CD8-positive, alpha-beta memory T cell (primary cell): ENCODE measurements at regions not wholly inside any gene's neighbourhood (a gene's known extent, or its start where the extent isn't known, plus 50 kb on each side); places are given as distances from the start of the nearest gene placed in this dataset.

ENCODE experiments used
- CTCF ChIA-PET: fragments of 350-600 bp; sonication (Branson Sonifier 250); formaldehyde crosslinking; loops from one replicate; lab custom pipeline; 2021; ENCODE audit warnings: antibody characterized with exemption; lab: Charles Lee
- POLR2A ChIA-PET: fragments of 350-600 bp; sonication (Branson Sonifier 250); formaldehyde crosslinking; loops from one replicate; lab custom pipeline; 2021; ENCODE audit warnings: antibody characterized with exemption; lab: Charles Lee
- DNase-seq, 5 donors: peaks; one replicate each; pipeline versions ENCODE4 v3.0.0 to v3.0.0-alpha.2; 2020 to 2022; ENCODE audit warnings: mixed read lengths in 1 of 5
- H3K27ac ChIP-seq: one replicate; pipeline ENCODE4 v1.7.0; 2013; ENCODE audit warnings: low read depth, mild to moderate bottlenecking, low read length, moderate library complexity
- H3K27me3 ChIP-seq: 2 replicates; pipeline ENCODE4 v1.7.0; 2013; ENCODE audit warnings: low read length, mild to moderate bottlenecking; ENCODE audit not compliant: insufficient read depth, poor library complexity, severe bottlenecking
- H3K36me3 ChIP-seq: 2 replicates; pipeline ENCODE4 v1.7.0; 2013; ENCODE audit warnings: mild to moderate bottlenecking, low read length, moderate library complexity; ENCODE audit not compliant: insufficient read depth
- H3K4me1 ChIP-seq: 2 replicates; pipeline ENCODE4 v1.7.0; 2013; ENCODE audit warnings: mild to moderate bottlenecking, low read length, moderate library complexity; ENCODE audit not compliant: insufficient read depth
- H3K4me3 ChIP-seq: 2 replicates; pipeline ENCODE4 v1.7.0; 2013; ENCODE audit warnings: mild to moderate bottlenecking, low read length
- H3K9me3 ChIP-seq: 2 replicates; pipeline ENCODE4 v1.7.0; 2013; ENCODE audit warnings: mild to moderate bottlenecking, low read length
- H3K27ac Mint-ChIP-seq, 8 donors: one replicate each; pipeline ENCODE4 v1.8.0; 2020 to 2021; ENCODE audit warnings: mixed read lengths in 8 of 8, mild to moderate bottlenecking in 6 of 8, inconsistent platforms in 3 of 8, moderate library complexity in 3 of 8
- H3K27me3 Mint-ChIP-seq, 2 donors: one replicate each; pipeline ENCODE4 v1.8.0; 2020 to 2021; ENCODE audit warnings: mixed read lengths in 2 of 2, mild to moderate bottlenecking in 1 of 2, moderate library complexity in 1 of 2
- H3K36me3 Mint-ChIP-seq, 3 donors: one replicate each; pipeline ENCODE4 v1.8.0; 2020 to 2021; ENCODE audit warnings: mixed read lengths in 3 of 3, inconsistent platforms in 1 of 3, mild to moderate bottlenecking in 1 of 3
- H3K4me1 Mint-ChIP-seq, 3 donors: one replicate each; pipeline ENCODE4 v1.8.0; 2020 to 2021; ENCODE audit warnings: mixed read lengths in 3 of 3, inconsistent platforms in 1 of 3, mild to moderate bottlenecking in 1 of 3
- H3K4me3 Mint-ChIP-seq, 7 donors: one replicate each; pipeline ENCODE4 v1.8.0; 2020 to 2021; ENCODE audit warnings: mixed read lengths in 7 of 7, mild to moderate bottlenecking in 6 of 7, moderate library complexity in 4 of 7, inconsistent platforms in 2 of 7
- H3K9me3 Mint-ChIP-seq, 5 donors: one replicate each; pipeline ENCODE4 v1.8.0; 2020 to 2022; ENCODE audit warnings: mixed read lengths in 5 of 5, mild to moderate bottlenecking in 3 of 5, moderate library complexity in 2 of 5, inconsistent platforms in 1 of 5

- POLR2A ChIA-PET = no interaction called here
- DNase-seq = no peak
Observed at GRCh38 chr15:94734460-94734859, 503.1 kb downstream of the MCTP2 start.

DNA sequence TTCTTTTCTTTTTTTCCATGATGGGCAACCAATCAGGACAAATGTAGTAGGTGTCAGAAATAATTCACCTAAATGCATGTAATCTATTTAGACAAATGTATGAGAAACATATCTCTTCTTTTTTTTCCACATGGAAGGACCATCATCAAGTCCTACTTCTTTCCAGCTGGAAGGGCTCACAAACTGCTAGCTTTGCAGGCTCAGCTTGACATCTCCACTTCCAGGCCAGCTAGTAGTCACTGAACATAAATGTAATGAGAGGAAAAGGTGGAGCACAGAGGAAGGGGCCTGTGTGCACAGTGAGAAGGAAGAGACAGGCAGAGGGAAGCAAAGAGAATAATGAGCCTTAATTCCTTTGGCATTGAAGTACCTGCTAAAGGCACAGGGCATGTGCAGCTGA is 504.9 kb downstream of the MCTP2 start:
- Histone ChIP-seq H3K4me3 (no peak overlapping the region), H3K27me3 (no peaks in the 10 kb centered on the region), H3K36me3 (no peaks in the 10 kb centered on the region), H3K27ac (no peak overlapping the region), H3K4me1 (no peaks in the 10 kb centered on the region), H3K9me3 (no peaks in the 10 kb centered on the region)
- Mint-ChIP-seq H3K27me3 (peaks cover 3% of the 10 kb centered on the region in 2 donors), H3K36me3 (no peaks in the 10 kb centered on the region), H3K9me3 (peaks cover 0 to 2% (median 0%) of the 10 kb centered on the region in 5 donors), H3K4me3 (no peak overlapping the region), H3K4me1 (no peaks in the 10 kb centered on the region), H3K27ac (no peak overlapping the region)
- POLR2A ChIA-PET = no interaction called here
- CTCF ChIA-PET = no interaction called here
- DNase-seq = no peak

More at GRCh38 chr15:94734460-94734859, 503.1 kb downstream of the MCTP2 start:
- no peak overlapping the region for H3K27ac ChIP-seq
- H3K36me3 ChIP-seq = no peaks in the 10 kb centered on the region
- Mint-ChIP-seq H3K27ac (no peak overlapping the region), H3K27me3 (peaks cover 3 to 5% of the 10 kb centered on the region in 2 donors), H3K4me1 (no peaks in the 10 kb centered on the region), H3K36me3 (no peaks in the 10 kb centered on the region), H3K4me3 (no peak overlapping the region), H3K9me3 (peaks cover 0 to 2% (median 0%) of the 10 kb centered on the region in 5 donors)
- H3K4me3 ChIP-seq = no peak overlapping the region
- H3K4me1 ChIP-seq = no peaks in the 10 kb centered on the region
- CTCF ChIA-PET = no interaction called here
- no peaks in the 10 kb centered on the region for H3K27me3 ChIP-seq
- no peaks in the 10 kb centered on the region for H3K9me3 ChIP-seq

GRCh38 chr15:94739639-94740038 is 508.3 kb downstream of the MCTP2 start:
- Histone ChIP-seq H3K36me3 (no peaks in the 10 kb centered on the region), H3K9me3 (no peaks in the 10 kb centered on the region), H3K4me3 (no peak overlapping the region), H3K4me1 (no peaks in the 10 kb centered on the region), H3K27ac (no peak overlapping the region), H3K27me3 (no peaks in the 10 kb centered on the region)
- POLR2A ChIA-PET = no interaction called here
- DNase-seq = no peak
- H3K9me3 Mint-ChIP-seq = peaks cover 0 to 2% (median 0%) of the 10 kb centered on the region in 5 donors
- H3K4me3 Mint-ChIP-seq = no peak overlapping the region
- H3K36me3 Mint-ChIP-seq = no peaks in the 10 kb centered on the region
- no peak overlapping the region for H3K27ac Mint-ChIP-seq
- H3K4me1 Mint-ChIP-seq = no peaks in the 10 kb centered on the region
- CTCF ChIA-PET = no interaction called here
- peaks cover 3 to 5% of the 10 kb centered on the region in 2 donors for H3K27me3 Mint-ChIP-seq

GRCh38 chr15:94740469-94740868 is 509.1 kb downstream of the MCTP2 start:
- H3K4me3 Mint-ChIP-seq = no peak overlapping the region
- CTCF ChIA-PET = no interaction called here

DNA sequence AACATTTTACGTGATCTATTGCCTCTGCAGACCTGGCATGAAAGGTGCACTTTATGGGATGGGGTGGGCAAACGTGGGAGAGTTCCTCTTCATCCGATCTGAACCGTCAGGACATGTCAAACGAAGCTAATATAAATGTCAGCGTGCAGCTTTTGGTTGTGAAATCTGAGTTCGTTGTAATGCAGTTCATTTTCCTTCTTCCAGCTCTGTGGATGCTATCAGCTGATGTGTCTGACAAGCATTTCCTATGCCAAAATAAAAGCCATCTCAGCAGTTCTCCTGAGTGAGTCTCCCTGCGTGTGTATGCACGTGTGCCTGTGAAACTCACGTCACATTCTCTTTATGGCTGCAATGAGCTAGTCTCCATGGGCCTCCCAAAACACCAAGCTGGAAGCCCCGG is 512.3 kb downstream of the MCTP2 start:
- no peaks in the 10 kb centered on the region for H3K4me1 Mint-ChIP-seq
- H3K4me1 ChIP-seq = no peaks in the 10 kb centered on the region
- no peak for DNase-seq
- H3K9me3 ChIP-seq = no peaks in the 10 kb centered on the region
- H3K27ac Mint-ChIP-seq = no peak overlapping the region
- no peaks in the 10 kb centered on the region for H3K27me3 ChIP-seq
- H3K27ac ChIP-seq = no peak overlapping the region
- no peak overlapping the region for H3K4me3 ChIP-seq
- H3K36me3 Mint-ChIP-seq = no peaks in the 10 kb centered on the region
- ChIA-PET CTCF (no interaction called here), POLR2A (no interaction called here)
- peaks cover 4 to 12% of the 10 kb centered on the region in 2 donors for H3K27me3 Mint-ChIP-seq
- no peaks in the 10 kb centered on the region for H3K9me3 Mint-ChIP-seq
- no peak overlapping the region for H3K4me3 Mint-ChIP-seq
- H3K36me3 ChIP-seq = no peaks in the 10 kb centered on the region

More at GRCh38 chr15:94740469-94740868, 509.1 kb downstream of the MCTP2 start:
- Histone ChIP-seq H3K36me3 (no peaks in the 10 kb centered on the region), H3K4me3 (no peak overlapping the region), H3K4me1 (no peaks in the 10 kb centered on the region), H3K27me3 (no peaks in the 10 kb centered on the region), H3K9me3 (no peaks in the 10 kb centered on the region), H3K27ac (no peak overlapping the region)
- peaks cover 2 to 5% of the 10 kb centered on the region in 2 donors for H3K27me3 Mint-ChIP-seq
- no peak overlapping the region for H3K27ac Mint-ChIP-seq
- POLR2A ChIA-PET = no interaction called here
- peaks cover 0 to 2% (median 0%) of the 10 kb centered on the region in 5 donors for H3K9me3 Mint-ChIP-seq
- H3K4me1 Mint-ChIP-seq = no peaks in the 10 kb centered on the region
- no peak for DNase-seq
- H3K36me3 Mint-ChIP-seq = no peaks in the 10 kb centered on the region

DNA sequence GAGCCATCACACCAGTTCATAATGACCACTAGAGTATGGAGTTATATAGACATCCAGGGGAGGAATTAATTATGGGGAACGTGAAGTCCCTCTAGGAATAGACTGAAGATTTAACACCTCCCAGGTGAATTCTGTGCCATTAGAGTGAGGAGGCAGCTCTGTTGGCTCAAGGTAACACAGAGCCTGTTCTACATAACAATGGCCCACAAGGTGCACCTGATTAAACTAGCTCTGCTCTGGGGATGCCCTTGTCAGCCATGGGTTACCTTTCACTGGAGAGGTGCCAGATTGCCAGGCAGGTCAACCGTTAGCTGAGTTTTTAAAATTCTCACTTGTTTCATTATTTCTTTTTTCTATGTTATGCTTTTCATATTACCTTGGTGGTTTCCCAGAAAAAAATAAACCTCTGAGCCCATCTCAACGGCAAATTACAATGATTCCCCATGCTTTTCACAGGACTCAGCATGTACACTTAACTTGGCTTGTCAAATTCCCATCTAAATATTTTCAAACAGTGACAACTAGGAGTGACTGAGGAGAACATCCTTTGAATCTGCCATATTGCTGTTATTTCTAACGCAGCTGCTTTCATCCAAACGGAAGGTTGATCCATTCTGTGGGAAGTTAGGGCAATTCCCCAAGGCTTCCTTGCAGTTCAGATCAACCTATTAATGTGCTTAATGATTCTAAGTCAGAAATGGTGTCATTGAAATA is 512.9 kb downstream of the MCTP2 start:
- Histone ChIP-seq H3K27ac (no peak overlapping the region), H3K9me3 (no peaks in the 10 kb centered on the region), H3K4me3 (no peak overlapping the region), H3K27me3 (no peaks in the 10 kb centered on the region), H3K36me3 (no peaks in the 10 kb centered on the region), H3K4me1 (no peaks in the 10 kb centered on the region)
- Mint-ChIP-seq H3K27ac (no peak overlapping the region), H3K4me1 (no peaks in the 10 kb centered on the region), H3K27me3 (peaks cover 4 to 9% of the 10 kb centered on the region in 2 donors), H3K4me3 (no peak overlapping the region), H3K36me3 (no peaks in the 10 kb centered on the region), H3K9me3 (no peaks in the 10 kb centered on the region)
- no peak for DNase-seq
- POLR2A ChIA-PET = no interaction called here
- CTCF ChIA-PET = no interaction called here

DNA sequence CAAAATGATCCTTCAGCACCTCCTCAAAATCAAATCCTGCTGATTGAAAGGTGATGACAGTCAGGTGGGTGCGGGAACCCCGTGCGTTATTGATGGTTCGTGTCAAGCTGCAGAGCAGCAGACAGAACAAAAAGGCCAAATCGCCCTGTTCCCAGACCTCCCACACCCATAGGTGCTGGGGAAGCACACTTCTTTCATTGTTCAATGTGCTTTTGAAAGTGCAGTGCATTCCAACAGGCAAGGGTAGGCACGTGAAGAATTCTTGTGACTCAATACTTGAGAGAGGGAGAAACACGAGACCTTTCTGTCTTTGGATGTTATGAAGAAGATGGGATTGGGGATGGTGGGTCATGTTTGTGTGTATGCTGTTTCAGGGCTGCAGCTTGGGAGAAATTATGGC is 514.0 kb downstream of the MCTP2 start:
- Histone ChIP-seq H3K27me3 (no peaks in the 10 kb centered on the region), H3K36me3 (no peaks in the 10 kb centered on the region), H3K4me3 (no peak overlapping the region), H3K27ac (no peak overlapping the region), H3K4me1 (no peaks in the 10 kb centered on the region), H3K9me3 (no peaks in the 10 kb centered on the region)
- DNase-seq = no peak
- Mint-ChIP-seq H3K4me3 (no peak overlapping the region), H3K27ac (peak overlapping the region in 1 of 8 donors; percentile 47), H3K36me3 (no peaks in the 10 kb centered on the region), H3K9me3 (no peaks in the 10 kb centered on the region), H3K4me1 (no peaks in the 10 kb centered on the region), H3K27me3 (peaks cover 4 to 9% of the 10 kb centered on the region in 2 donors)
- ChIA-PET POLR2A (no interaction called here), CTCF (no interaction called here)

DNA sequence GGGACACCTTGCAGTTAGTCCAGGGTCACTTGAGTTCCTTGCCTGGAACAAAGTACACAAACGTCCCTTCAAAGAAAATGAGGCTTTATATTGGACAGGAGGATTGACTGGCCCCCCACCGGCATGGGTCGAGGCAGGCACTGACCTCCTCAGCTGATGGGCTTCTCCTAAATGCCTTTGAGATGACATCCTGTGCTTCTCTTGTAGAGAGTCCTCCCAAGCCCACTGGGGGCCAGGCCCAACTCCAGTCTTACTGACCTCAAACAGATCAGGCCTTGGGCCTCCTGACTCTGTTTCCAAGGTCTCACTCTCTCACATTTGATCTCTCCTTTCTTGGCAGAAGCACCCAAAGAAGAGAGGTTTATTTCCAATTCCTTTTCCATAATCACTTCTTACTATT is 516.1 kb downstream of the MCTP2 start:
- Mint-ChIP-seq H3K4me1 (no peaks in the 10 kb centered on the region), H3K27me3 (peaks cover 4 to 9% of the 10 kb centered on the region in 2 donors), H3K36me3 (no peaks in the 10 kb centered on the region), H3K27ac (no peak overlapping the region), H3K4me3 (no peak overlapping the region), H3K9me3 (peaks cover 0 to 2% (median 0%) of the 10 kb centered on the region in 5 donors)
- Histone ChIP-seq H3K27me3 (no peaks in the 10 kb centered on the region), H3K27ac (no peak overlapping the region), H3K4me1 (no peaks in the 10 kb centered on the region), H3K36me3 (no peaks in the 10 kb centered on the region), H3K9me3 (no peaks in the 10 kb centered on the region), H3K4me3 (no peak overlapping the region)
- ChIA-PET POLR2A (no interaction called here), CTCF (no interaction called here)
- no peak for DNase-seq
